GM12891 (cell line): ENCODE measurements at regions not wholly inside any gene's neighbourhood (a gene's known extent, or its start where the extent isn't known, plus 50 kb on each side); places are given as distances from the start of the nearest gene placed in this dataset.

Experiments
- POLR2A ChIP-seq: IDR thresholded peaks from 2 replicates; pipeline ENCODE4 v1.6.1; 2011; ENCODE audit warnings: low read depth, low read length, control low read depth
- POLR2AphosphoS5 ChIP-seq: IDR thresholded peaks from 2 replicates; pipeline ENCODE4 v1.6.1; 2011; ENCODE audit warnings: low read depth, low read length, control low read depth
- POU2F2 ChIP-seq: IDR thresholded peaks from 2 replicates; pipeline ENCODE4 v1.6.1; 2011; ENCODE audit warnings: low read depth, mild to moderate bottlenecking, control low read depth, low read length, moderate library complexity
- TAF1 ChIP-seq: IDR thresholded peaks from 2 replicates; pipeline ENCODE4 v1.6.1; 2011; ENCODE audit warnings: low read depth, low read length, control low read depth

DNA sequence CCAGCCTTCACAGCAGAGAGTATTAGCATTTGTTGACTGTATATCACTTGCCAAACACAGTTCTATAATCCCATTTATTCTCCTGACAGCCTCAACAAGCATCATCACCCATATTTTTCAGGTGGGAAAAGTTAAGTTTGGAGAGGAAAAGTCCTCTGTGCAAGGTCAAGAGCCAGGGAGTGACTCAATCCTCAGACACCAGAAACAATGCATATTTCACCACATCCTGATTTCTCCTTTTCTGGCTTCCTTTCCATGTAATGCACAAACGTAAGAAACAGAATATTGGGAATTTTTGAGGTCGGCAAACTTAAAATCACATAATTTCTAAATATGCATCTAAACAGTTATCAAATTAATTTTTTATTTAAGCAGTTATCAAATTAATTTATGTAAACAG, 116.0 kb upstream of the GADL1 start:
- TF ChIP-seq POLR2A (no peak), POLR2AphosphoS5 (no peak), TAF1 (no peak), POU2F2 (no peak)
